ENCODE measurements at regions not wholly inside any gene's neighbourhood (a gene's known extent, or its start where the extent isn't known, plus 50 kb on each side); places are given as distances from the start of the nearest gene placed in this dataset.
"Not testable (repeated sequence)": the region's sequence is repeated elsewhere in the genome, so short reads cannot be mapped to it uniquely, and the experiment has no call there.

- H3K4me3 Mint-ChIP-seq = no peak overlapping the region
- H3K27me3 Mint-ChIP-seq (ENCODE audit: insufficient read depth) = no peaks in the 10 kb centered on the region
- H3K27ac Mint-ChIP-seq = no peak overlapping the region
- H3K4me1 Mint-ChIP-seq (ENCODE audit: low read depth) = no peaks in the 10 kb centered on the region
- peaks cover 1% of the 10 kb centered on the region; the same call in 1 of the 2 replicates for H3K9me3 Mint-ChIP-seq
- TF ChIP-seq CTCF (IDR thresholded peaks at IDR 0.05) = no peak
- no peaks in the 10 kb centered on the region for H3K36me3 Mint-ChIP-seq (ENCODE audit: low read depth)
- no peak for DNase-seq
These were observed 512.5 kb upstream of the HTR2C start for GRCh38 chrX:114071412-114071811.

- no peak for TF ChIP-seq CTCF (IDR thresholded peaks at IDR 0.05)
- H3K27ac Mint-ChIP-seq = no peak overlapping the region
- H3K9me3 Mint-ChIP-seq = peaks cover 11% of the 10 kb centered on the region
- no peak for DNase-seq
- no peaks in the 10 kb centered on the region for H3K36me3 Mint-ChIP-seq (ENCODE audit: low read depth)
- H3K4me1 Mint-ChIP-seq (ENCODE audit: low read depth) = no peaks in the 10 kb centered on the region
- H3K4me3 Mint-ChIP-seq = no peak overlapping the region
- no peaks in the 10 kb centered on the region for H3K27me3 Mint-ChIP-seq (ENCODE audit: insufficient read depth)
These were observed 518.2 kb upstream of the HTR2C start for GRCh38 chrX:114065577-114066223.

GRCh38 chrX:114061226-114061625, 522.7 kb upstream of the HTR2C start:
- no peak for DNase-seq
- no peak overlapping the region for H3K4me3 Mint-ChIP-seq
- H3K9me3 Mint-ChIP-seq = peaks cover 8% of the 10 kb centered on the region
- no peaks in the 10 kb centered on the region for H3K27me3 Mint-ChIP-seq (ENCODE audit: insufficient read depth)
- no peak overlapping the region for H3K27ac Mint-ChIP-seq
- no peak for TF ChIP-seq CTCF (IDR thresholded peaks at IDR 0.05)
- no peaks in the 10 kb centered on the region for H3K4me1 Mint-ChIP-seq (ENCODE audit: low read depth)
- no peaks in the 10 kb centered on the region for H3K36me3 Mint-ChIP-seq (ENCODE audit: low read depth)

GRCh38 chrX:114058988-114059418, 524.9 kb upstream of the HTR2C start:
- no peak for DNase-seq
- Mint-ChIP-seq H3K36me3 (ENCODE audit: low read depth) (no peaks in the 10 kb centered on the region), H3K27me3 (ENCODE audit: insufficient read depth) (no peaks in the 10 kb centered on the region), H3K9me3 (peaks cover 5% of the 10 kb centered on the region; the same call in 1 of the 2 replicates), H3K27ac (no peak overlapping the region), H3K4me3 (no peak overlapping the region), H3K4me1 (ENCODE audit: low read depth) (no peaks in the 10 kb centered on the region)
- no peak for TF ChIP-seq CTCF (IDR thresholded peaks at IDR 0.05)

GRCh38 chrX:114057422-114057821, 526.5 kb upstream of the HTR2C start:
- not testable (repeated sequence) for H3K27ac Mint-ChIP-seq; H3K4me3 Mint-ChIP-seq; H3K9me3 Mint-ChIP-seq; H3K27me3 Mint-ChIP-seq (ENCODE audit: insufficient read depth); DNase-seq; H3K4me1 Mint-ChIP-seq (ENCODE audit: low read depth); H3K36me3 Mint-ChIP-seq (ENCODE audit: low read depth)

GRCh38 chrX:114051667-114052315, 532.1 kb upstream of the HTR2C start:
- Mint-ChIP-seq H3K4me3 (no peak overlapping the region), H3K4me1 (ENCODE audit: low read depth) (no peaks in the 10 kb centered on the region), H3K27me3 (ENCODE audit: insufficient read depth) (no peaks in the 10 kb centered on the region), H3K36me3 (ENCODE audit: low read depth) (no peaks in the 10 kb centered on the region), H3K27ac (no peak overlapping the region), H3K9me3 (no peaks in the 10 kb centered on the region; the same call in 1 of the 2 replicates)
- no peak for TF ChIP-seq CTCF (IDR thresholded peaks at IDR 0.05)
- DNase-seq = no peak

All from HFFc6 (cell line).